ENCODE measurements at regions not wholly inside any gene's neighbourhood (a gene's known extent, or its start where the extent isn't known, plus 50 kb on each side); places are given as distances from the start of the nearest gene placed in this dataset.

- TF ChIP-seq ZNF274 (IDR thresholded peaks at IDR 0.05; ENCODE audit: low read depth, low read length) (no peak), SUZ12 (IDR thresholded peaks at IDR 0.05; ENCODE audit: extremely low read depth, insufficient read depth, insufficient read length) (no peak), YY1 (IDR thresholded peaks at IDR 0.05; ENCODE audit: insufficient read depth, insufficient read length) (no peak)
Measured at GRCh38 chr4:180310616-180311015, 1932.6 kb upstream of the TENM3 start.

All from NT2/D1 (cell line).